Upper lobe of right lung (tissue), 1 donor: ENCODE measurements at regions not wholly inside any gene's neighbourhood (a gene's known extent, or its start where the extent isn't known, plus 50 kb on each side); places are given as distances from the start of the nearest gene placed in this dataset.
"Not testable (repeated sequence)": the region's sequence is repeated elsewhere in the genome, so short reads cannot be mapped to it uniquely, and the experiment has no call there.

Experiments used
- ATAC-seq: fragments of 200-7000 bp; cut with Tn5 transposase; one replicate; pipeline ENCODE4 v1.9.1; 2020; ENCODE audit warnings: mild to moderate bottlenecking, moderate library complexity
- DNase-seq: peaks from one replicate; pipeline ENCODE4 v3.0.0-alpha.2; 2020
- H3K27ac ChIP-seq: fragments of 200-600 bp; one replicate; pipeline ENCODE4 v1.8.0; 2022
- H3K27me3 ChIP-seq: fragments of 200-600 bp; one replicate; pipeline ENCODE4 v1.8.0; 2022; ENCODE audit warnings: mild to moderate bottlenecking
- H3K36me3 ChIP-seq: fragments of 200-600 bp; one replicate; pipeline ENCODE4 v1.8.0; 2022
- H3K4me1 ChIP-seq: fragments of 200-600 bp; one replicate; pipeline ENCODE4 v1.8.0; 2022
- H3K4me3 ChIP-seq: fragments of 200-600 bp; one replicate; pipeline ENCODE4 v1.8.0; 2022; ENCODE audit warnings: mild to moderate bottlenecking
- H3K9me3 ChIP-seq: fragments of 200-600 bp; one replicate; pipeline ENCODE4 v1.8.0; 2022
- CTCF ChIP-seq: fragments of 200-600 bp; IDR thresholded peaks from one replicate; pipeline ENCODE4 v1.8.0; 2022; ENCODE audit warnings: antibody characterized with exemption
- intact Hi-C: fragments of 100-400 bp; cut with DNase I; formaldehyde crosslinking; loops from one replicate; pipeline ENCODE4 v1.11.0; 2022
- donor health status: DM: no; HTN: yes; CAD: no; lungs with severe emphysema.

- DNase-seq (no peak), ATAC-seq (no peak)
- Histone ChIP-seq H3K27me3 (no peaks in the 10 kb centered on the region), H3K27ac (no peak overlapping the region), H3K4me1 (no peaks in the 10 kb centered on the region), H3K36me3 (no peaks in the 10 kb centered on the region), H3K9me3 (no peaks in the 10 kb centered on the region), H3K4me3 (no peak overlapping the region)
- no peak for TF ChIP-seq CTCF
- intact Hi-C loops: no loop called here
Observed at GRCh38 chr5:58315794-58316193, 144.1 kb downstream of the PLK2 start.

DNA sequence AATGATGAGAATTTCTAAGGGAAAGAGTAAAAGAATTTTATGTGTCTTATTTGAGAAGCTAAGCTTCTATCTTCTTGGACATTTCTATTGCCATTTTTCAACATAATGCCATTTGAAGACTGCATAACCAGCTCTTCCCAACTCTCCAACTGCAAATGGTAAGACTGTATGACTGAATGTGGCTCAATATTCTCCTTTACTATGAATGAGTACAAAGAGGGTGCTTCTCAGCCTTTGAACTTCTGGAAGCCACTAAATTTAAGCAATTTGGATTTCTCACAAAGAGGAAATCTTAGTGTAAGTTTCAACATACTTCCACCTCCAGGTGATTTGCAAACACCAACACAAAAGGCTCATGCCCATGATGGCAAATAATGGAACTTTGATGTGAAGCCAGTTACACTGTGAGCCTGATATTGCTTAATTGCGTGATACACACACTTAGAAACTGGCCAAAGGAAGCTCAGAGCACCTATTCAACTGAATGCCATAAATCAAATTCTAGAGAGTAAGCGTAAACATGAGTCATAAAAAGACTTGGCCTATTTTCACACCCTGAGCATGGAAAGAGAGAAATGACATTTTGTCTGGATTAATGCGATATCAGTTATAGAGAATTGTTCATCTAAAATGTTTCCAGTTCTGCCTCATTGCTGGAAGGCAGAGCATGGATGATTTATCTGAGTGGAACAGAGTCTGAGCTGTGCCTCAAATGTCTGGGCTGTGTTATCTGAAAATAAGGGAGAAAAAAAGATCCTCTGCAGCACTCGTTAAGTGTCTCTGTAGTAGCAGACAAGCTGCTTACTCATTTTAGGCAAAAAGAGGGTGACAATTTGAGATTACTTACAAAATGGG is 145.3 kb downstream of the PLK2 start:
- Histone ChIP-seq H3K9me3 (no peaks in the 10 kb centered on the region), H3K36me3 (no peaks in the 10 kb centered on the region), H3K4me1 (no peaks in the 10 kb centered on the region), H3K27me3 (no peaks in the 10 kb centered on the region), H3K4me3 (no peak overlapping the region), H3K27ac (no peak overlapping the region)
- DNase-seq (no peak), ATAC-seq (peak; percentile 76)
- TF ChIP-seq CTCF: no peak
- intact Hi-C loops: no loop called here

DNA sequence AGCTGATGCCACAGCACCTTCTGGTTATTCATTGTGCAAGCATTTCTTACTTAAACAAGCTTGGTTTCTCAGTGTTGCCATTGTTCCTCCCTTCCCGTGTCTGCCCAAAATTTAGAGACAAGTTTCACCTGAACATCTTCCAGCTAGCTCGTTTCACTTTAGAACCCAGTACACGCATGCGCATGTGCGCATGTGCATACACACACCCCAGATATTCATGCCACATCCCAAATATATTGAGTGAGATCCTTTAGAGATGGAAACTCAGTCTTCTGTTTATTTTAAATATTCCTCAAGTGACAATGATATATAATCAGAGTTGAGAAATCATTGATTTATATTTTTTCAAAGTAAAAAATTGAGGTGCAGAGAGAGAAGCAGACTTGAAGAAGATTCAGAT is 147.6 kb downstream of the PLK2 start:
- ATAC-seq (no peak), DNase-seq (no peak)
- Histone ChIP-seq H3K27ac (no peak overlapping the region), H3K36me3 (no peaks in the 10 kb centered on the region), H3K4me1 (no peaks in the 10 kb centered on the region), H3K4me3 (no peak overlapping the region), H3K27me3 (no peaks in the 10 kb centered on the region), H3K9me3 (no peaks in the 10 kb centered on the region)
- no peak for TF ChIP-seq CTCF
- intact Hi-C loops: no loop called here

DNA sequence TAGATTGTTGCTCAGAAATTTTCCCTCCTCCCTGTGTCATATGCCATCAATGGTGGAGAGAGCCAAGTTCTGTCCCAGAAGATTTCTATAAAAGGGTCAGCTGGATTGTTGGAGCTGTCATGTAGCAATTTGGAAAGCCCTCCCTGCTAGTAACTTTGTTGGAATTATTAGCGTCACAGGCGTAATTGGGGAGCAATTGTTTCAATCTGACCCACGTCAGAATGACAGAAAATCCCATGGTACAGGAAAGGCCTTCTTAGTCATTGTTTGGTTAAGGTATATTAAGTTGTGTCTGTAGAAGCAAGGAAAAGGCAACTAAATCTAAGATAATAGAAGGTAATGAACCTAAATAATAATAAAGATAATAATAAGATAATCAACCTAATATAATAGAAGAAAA is 148.4 kb downstream of the PLK2 start:
- DNase-seq (no peak), ATAC-seq (no peak)
- Histone ChIP-seq H3K4me1 (no peaks in the 10 kb centered on the region), H3K27ac (no peak overlapping the region), H3K36me3 (no peaks in the 10 kb centered on the region), H3K9me3 (no peaks in the 10 kb centered on the region), H3K27me3 (no peaks in the 10 kb centered on the region), H3K4me3 (no peak overlapping the region)
- intact Hi-C loops: no loop called here
- no peak for TF ChIP-seq CTCF

GRCh38 chr5:58308384-58308783 is 151.5 kb downstream of the PLK2 start:
- ATAC-seq, intact Hi-C loops, H3K36me3 ChIP-seq, H3K9me3 ChIP-seq, H3K4me1 ChIP-seq, H3K27ac ChIP-seq, DNase-seq, H3K4me3 ChIP-seq, H3K27me3 ChIP-seq: not testable (repeated sequence)

- Histone ChIP-seq H3K27ac (no peak overlapping the region), H3K4me1 (no peaks in the 10 kb centered on the region), H3K9me3 (no peaks in the 10 kb centered on the region), H3K36me3 (no peaks in the 10 kb centered on the region), H3K4me3 (no peak overlapping the region), H3K27me3 (no peaks in the 10 kb centered on the region)
- no peak for DNase-seq
- intact Hi-C loops: no loop called here
- no peak for TF ChIP-seq CTCF
- ATAC-seq: peak; percentile 33
Observed at GRCh38 chr5:58300346-58300895, 159.5 kb downstream of the PLK2 start.
